Ectodermal cell (in vitro differentiated cells): ENCODE measurements at regions not wholly inside any gene's neighbourhood (a gene's known extent, or its start where the extent isn't known, plus 50 kb on each side); places are given as distances from the start of the nearest gene placed in this dataset.

Experiments used
- H3K27ac ChIP-seq: 2 replicates; pipeline ENCODE4 v1.7.0; 2013; ENCODE audit warnings: mild to moderate bottlenecking, low read depth, low read length; ENCODE audit not compliant: insufficient read depth, poor library complexity, severe bottlenecking
- H3K27me3 ChIP-seq: 2 replicates; pipeline ENCODE4 v1.7.0; 2013; ENCODE audit warnings: mild to moderate bottlenecking, low read length; ENCODE audit not compliant: insufficient read depth, control insufficient read depth, poor library complexity, severe bottlenecking
- H3K36me3 ChIP-seq: one replicate; pipeline ENCODE4 v1.7.0; 2013; ENCODE audit warnings: low read length; ENCODE audit not compliant: control insufficient read depth, insufficient read depth
- H3K4me1 ChIP-seq: one replicate; pipeline ENCODE4 v1.7.0; 2013; ENCODE audit warnings: low read length; ENCODE audit not compliant: control insufficient read depth, insufficient read depth
- H3K4me3 ChIP-seq: 2 replicates; pipeline ENCODE4 v1.7.0; 2013; ENCODE audit warnings: low read depth, low read length, control low read depth; ENCODE audit not compliant: insufficient read depth
- H3K9me3 ChIP-seq: 2 replicates; pipeline ENCODE4 v1.7.0; 2013; ENCODE audit warnings: mild to moderate bottlenecking, low read length, moderate library complexity; ENCODE audit not compliant: control insufficient read depth
- WGBS, 2 experiments: methylation state at CpG; one replicate each; pipeline ENCODE4 v1.1.7; 2013; ENCODE audit warnings: missing lambda C conversion rate in 2 of 2; 5-methylcytosine and 5-hydroxymethylcytosine counted together

DNA sequence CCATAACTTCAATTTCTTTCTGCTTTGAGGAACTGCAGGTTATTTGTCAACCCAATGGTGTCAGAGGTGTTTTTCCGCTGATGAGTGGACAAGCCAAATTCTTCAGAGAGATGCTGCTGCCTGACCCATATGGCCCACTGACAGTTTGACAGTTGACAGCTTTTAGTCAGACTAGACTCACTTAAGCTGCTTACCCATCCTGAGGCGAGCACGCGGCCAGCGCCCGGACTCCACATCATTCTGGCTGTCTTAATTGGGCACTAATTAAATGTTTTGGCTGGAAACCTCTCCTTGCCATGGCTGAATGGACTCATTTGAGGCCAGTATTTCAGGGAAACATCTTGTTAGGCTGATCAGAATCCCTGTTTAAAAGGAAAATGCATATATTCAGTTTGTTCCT, 316.1 kb upstream of the FANCL start:
- H3K36me3 ChIP-seq, result no peaks in the 10 kb centered on the region
- WGBS, 2 experiments, result 92% methylated on average over 6 of the region's 6 CpGs
- H3K9me3 ChIP-seq, result no peaks in the 10 kb centered on the region
- H3K4me1 ChIP-seq, result peaks cover 3% of the 10 kb centered on the region
- no peaks in the 10 kb centered on the region for H3K27me3 ChIP-seq
- H3K4me3 ChIP-seq, result no peak overlapping the region
- no peak overlapping the region for H3K27ac ChIP-seq

DNA sequence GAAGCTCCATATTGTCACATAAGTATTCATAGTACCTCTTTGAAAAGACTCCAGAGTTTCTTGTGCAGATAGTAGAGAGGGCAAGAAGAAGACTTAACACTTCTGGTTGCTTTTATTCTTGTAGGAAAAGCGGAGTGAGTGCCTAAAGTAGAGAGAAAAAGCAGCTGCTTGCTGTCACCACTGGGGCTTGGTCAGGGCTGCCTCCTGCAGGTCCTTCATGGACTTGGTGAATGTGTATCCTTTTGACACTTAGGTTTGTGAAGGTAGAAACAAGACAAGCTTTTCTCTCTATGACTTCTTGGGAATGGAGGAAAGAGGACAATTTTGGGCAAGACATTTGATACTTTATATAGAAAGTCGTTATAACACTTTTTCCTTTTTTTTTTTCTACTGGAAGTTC, 312.8 kb upstream of the FANCL start:
- H3K4me3 ChIP-seq, result no peak overlapping the region
- H3K27me3 ChIP-seq, result no peaks in the 10 kb centered on the region
- 60 to 72% methylated on average over 2 of the region's 2 CpGs for WGBS, 2 experiments
- peaks cover 3% of the 10 kb centered on the region for H3K4me1 ChIP-seq
- no peak overlapping the region for H3K27ac ChIP-seq
- H3K9me3 ChIP-seq, result no peaks in the 10 kb centered on the region
- H3K36me3 ChIP-seq, result no peaks in the 10 kb centered on the region

DNA sequence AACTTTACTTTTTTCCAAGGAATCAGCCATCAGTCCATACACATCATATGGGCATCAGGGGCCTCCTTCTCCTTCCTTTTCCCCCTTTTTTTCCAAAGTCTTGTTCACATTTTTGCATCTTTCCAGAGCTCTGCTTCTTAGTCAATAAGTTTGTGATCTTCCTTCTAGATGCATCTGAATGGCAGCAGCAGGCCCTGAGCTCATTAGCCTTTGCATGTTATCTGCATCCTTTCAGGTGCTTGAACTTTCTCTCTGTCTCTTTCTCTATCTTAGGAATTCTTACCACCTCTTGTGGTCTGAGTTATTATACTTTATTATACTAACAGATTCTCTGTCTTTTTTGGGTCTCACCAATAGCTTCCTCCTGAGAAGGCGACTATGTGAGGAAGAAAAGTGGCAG, 312.4 kb upstream of the FANCL start:
- no peak overlapping the region for H3K4me3 ChIP-seq
- H3K36me3 ChIP-seq, result no peaks in the 10 kb centered on the region
- WGBS, 2 experiments, result 100% methylated on average over 1 of the region's 1 CpG; no CpG with 5 or more reads in 1 of the 2 experiments
- peaks cover 3% of the 10 kb centered on the region for H3K4me1 ChIP-seq
- H3K27ac ChIP-seq, result no peak overlapping the region
- H3K9me3 ChIP-seq, result no peaks in the 10 kb centered on the region
- H3K27me3 ChIP-seq, result no peaks in the 10 kb centered on the region

DNA sequence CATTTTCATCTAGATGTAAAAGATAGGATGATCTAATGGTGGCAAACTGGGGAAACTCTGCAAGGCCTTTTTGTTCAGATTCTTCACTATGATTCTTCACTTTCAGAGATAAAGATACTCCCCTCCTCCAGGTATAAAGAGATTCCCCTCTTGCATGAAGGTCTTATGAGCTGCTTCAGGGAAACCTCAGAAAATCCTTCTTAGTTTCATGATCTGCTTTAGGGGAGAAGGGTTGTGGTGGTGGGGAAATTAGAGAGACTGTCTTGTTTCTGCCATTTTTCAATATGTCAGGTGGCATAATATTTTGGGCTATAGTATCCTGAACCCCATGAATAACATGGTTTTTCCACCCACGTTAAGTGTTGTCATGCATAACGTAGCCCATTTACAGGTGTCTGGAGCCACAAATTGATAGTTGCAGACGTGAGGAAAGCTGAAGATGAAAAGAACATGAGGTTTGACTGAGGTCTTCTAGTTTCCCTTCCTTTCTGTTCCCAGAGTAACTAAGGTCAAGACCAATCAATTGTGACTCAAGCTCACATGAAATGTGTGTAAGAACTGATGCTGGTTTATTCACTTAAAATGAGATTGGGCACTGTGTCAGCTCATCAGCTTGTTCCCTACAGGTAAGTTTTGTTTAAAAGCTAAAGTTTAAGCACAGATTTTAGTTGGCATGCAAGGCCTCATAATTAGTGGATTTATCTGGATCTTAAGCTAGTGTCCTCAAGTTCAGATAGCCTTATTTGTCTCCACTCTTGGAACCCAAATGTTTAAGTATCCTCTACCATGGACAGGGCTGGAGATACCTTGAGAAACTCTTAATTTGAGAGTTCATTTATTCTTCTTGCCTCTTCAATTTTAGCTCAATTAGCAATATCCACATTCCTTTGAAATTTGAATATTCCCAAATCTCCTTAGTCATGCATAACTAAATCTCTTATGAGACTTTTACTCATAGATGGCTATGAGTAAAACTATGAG, 304.5 kb upstream of the FANCL start:
- H3K4me1 ChIP-seq, result peaks cover 6% of the 10 kb centered on the region
- H3K9me3 ChIP-seq, result no peaks in the 10 kb centered on the region
- no peaks in the 10 kb centered on the region for H3K27me3 ChIP-seq
- 96 to 97% methylated on average over 3 of the region's 3 CpGs for whole genome bisulfite sequencing, 2 experiments
- no peak overlapping the region for H3K27ac ChIP-seq
- H3K36me3 ChIP-seq, result no peaks in the 10 kb centered on the region
- H3K4me3 ChIP-seq, result no peak overlapping the region

DNA sequence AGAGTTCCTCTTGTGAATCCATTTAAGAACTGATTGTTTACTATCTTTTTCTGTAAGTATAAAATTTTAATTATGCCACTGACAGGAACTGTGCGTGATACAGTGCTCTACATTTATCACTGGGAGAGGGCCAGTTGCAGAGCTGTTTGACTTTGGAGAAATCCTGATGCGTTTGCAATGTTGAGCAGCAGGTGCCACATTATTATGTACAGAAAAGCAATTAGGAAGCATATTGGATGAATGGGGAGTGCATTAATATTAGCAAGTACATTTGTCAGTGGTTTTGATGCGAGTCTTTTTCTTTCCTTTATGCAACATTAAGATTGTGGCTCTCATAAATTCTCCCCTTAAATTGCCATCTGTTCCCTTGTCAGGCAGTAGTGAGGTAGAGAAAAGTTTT, 302.3 kb upstream of the FANCL start:
- H3K4me3 ChIP-seq, result no peak overlapping the region
- H3K36me3 ChIP-seq, result no peaks in the 10 kb centered on the region
- H3K9me3 ChIP-seq, result no peaks in the 10 kb centered on the region
- 61 to 65% methylated on average over 3 of the region's 3 CpGs for WGBS, 2 experiments
- H3K27me3 ChIP-seq, result no peaks in the 10 kb centered on the region
- H3K27ac ChIP-seq, result no peak overlapping the region
- H3K4me1 ChIP-seq, result peaks cover 13% of the 10 kb centered on the region

DNA sequence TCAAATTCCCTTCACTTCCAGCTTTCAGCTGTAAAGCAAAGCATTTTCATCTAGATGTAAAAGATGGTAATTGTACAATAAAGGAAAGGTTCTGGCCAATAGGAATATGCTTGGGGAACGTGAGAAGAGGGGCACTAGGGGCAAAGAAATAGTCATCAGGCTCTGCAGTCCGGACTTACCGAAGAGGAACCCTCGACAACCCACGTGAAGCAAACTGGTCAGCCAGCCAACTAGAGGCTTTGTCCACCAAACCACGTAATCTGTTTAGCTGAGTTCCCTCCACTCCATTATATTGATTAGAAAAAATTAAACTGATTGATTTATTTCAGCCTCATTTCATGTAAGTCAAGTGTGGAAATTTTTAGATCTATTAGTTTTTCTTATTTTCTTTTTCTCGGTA, 300.4 kb upstream of the FANCL start:
- Histone ChIP-seq H3K4me1 (peaks cover 13% of the 10 kb centered on the region), H3K4me3 (no peak overlapping the region), H3K27ac (no peak overlapping the region), H3K9me3 (no peaks in the 10 kb centered on the region), H3K27me3 (no peaks in the 10 kb centered on the region), H3K36me3 (no peaks in the 10 kb centered on the region)
- WGBS, 2 experiments, result 22 to 32% methylated on average over 5 to 6 of the region's 7 CpGs

DNA sequence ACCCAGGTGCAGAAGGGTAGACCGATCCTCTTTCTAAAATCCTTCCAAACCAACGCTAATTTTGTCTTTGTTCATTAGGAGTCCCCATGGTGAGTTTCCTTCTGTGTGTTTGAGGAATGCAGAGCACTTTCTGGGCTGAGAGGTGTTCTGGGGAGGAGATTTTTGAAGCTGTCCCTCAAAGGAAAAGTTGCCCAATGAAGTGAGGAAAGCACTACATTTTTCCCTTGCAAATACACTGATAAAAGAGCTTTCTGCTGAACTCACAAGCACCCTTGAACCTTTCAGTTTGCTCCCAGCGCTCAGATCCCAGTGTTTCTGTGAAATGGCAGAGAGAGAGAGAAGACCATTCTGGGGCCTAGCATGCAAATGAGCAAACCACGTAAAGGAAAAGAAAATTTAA, 299.6 kb upstream of the FANCL start:
- H3K4me1 ChIP-seq, result peaks cover 19% of the 10 kb centered on the region
- no peak overlapping the region for H3K4me3 ChIP-seq
- no peaks in the 10 kb centered on the region for H3K9me3 ChIP-seq
- peak overlapping the region; percentile 86 for H3K27ac ChIP-seq
- H3K27me3 ChIP-seq, result no peaks in the 10 kb centered on the region
- WGBS, 2 experiments, result 0 to 1% methylated on average over 4 of the region's 4 CpGs
- no peaks in the 10 kb centered on the region for H3K36me3 ChIP-seq

DNA sequence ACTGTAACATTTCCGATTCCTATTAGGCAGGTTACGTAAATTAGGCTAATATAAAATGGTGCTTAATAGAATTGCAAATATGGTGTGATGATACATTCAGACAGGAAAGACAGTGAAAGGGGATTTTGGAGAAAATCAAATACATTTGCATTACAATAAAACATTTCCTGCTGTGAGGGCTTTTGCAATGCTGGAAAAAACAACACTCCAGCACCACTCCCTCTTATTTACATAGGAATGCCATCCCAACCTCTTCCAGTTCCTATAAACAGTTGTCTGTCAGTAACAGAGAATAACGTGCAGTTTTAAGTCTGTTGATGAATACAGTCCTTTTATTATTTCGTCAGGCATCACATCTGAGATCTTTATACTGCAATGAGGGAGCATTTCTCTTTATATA, 298.8 kb upstream of the FANCL start:
- WGBS, 2 experiments, result 0 to 2% methylated on average over 1 to 4 of the region's 4 CpGs
- Histone ChIP-seq H3K4me1 (peaks cover 19% of the 10 kb centered on the region), H3K27ac (peak overlapping the region; percentile 86)

DNA sequence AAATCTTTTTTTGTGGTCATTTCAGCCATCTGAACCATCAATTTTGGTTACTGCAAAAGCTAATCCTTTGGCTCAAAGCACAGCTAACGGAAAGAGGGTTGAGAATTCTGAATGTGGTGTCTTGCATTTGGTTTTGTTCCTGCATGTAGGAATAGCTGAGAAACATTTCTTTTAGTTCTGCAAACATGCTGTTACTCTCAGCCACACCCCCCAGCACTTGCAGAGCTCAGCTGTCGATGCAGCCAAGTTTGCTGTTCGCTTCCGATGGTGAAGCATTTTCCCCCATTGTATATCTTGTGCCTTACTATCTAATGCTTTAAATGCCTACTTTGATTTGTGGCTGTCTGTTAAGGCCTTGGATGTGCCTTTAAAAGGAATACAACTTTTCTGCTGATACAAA, 294.9 kb upstream of the FANCL start:
- H3K27ac ChIP-seq, result no peak overlapping the region
- no peak overlapping the region for H3K4me3 ChIP-seq
- no peaks in the 10 kb centered on the region for H3K36me3 ChIP-seq
- WGBS, 2 experiments, result 32 to 49% methylated on average over 4 of the region's 4 CpGs
- H3K9me3 ChIP-seq, result no peaks in the 10 kb centered on the region
- peaks cover 16% of the 10 kb centered on the region for H3K4me1 ChIP-seq
- no peaks in the 10 kb centered on the region for H3K27me3 ChIP-seq

More for the DNA sequence above, 298.8 kb upstream of the FANCL start:
- Histone ChIP-seq H3K4me3 (no peak overlapping the region), H3K9me3 (no peaks in the 10 kb centered on the region), H3K36me3 (no peaks in the 10 kb centered on the region), H3K27me3 (no peaks in the 10 kb centered on the region)

DNA sequence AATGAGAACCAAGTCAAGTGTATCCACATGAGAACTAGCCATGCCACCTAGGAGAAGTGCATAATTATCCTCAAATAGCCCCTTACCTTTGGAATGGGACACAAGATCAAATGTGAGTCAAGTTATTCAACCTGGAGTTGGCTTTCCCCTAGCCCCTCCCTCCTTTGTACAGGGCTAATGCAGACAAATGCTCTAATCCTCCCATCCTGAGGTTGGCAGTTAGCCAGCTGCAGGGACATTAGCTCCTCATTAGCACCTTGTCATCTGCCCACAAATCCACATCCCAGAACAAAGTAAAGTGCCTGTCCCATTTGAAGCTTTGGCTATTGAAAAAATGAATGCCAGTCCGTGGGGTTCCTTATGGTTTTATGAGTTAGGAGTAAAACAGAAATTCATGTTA, 294.1 kb upstream of the FANCL start:
- Histone ChIP-seq H3K4me3 (no peak overlapping the region), H3K4me1 (peaks cover 13% of the 10 kb centered on the region), H3K9me3 (no peaks in the 10 kb centered on the region), H3K27ac (no peak overlapping the region), H3K36me3 (no peaks in the 10 kb centered on the region), H3K27me3 (no peaks in the 10 kb centered on the region)
- 0% methylated on average over 1 of the region's 1 CpG for WGBS, 2 experiments
